ENCODE measurements at regions not wholly inside any gene's neighbourhood (a gene's known extent, or its start where the extent isn't known, plus 50 kb on each side); places are given as distances from the start of the nearest gene placed in this dataset.
"Not testable (repeated sequence)": the region's sequence is repeated elsewhere in the genome, so short reads cannot be mapped to it uniquely, and the experiment has no call there.

DNA sequence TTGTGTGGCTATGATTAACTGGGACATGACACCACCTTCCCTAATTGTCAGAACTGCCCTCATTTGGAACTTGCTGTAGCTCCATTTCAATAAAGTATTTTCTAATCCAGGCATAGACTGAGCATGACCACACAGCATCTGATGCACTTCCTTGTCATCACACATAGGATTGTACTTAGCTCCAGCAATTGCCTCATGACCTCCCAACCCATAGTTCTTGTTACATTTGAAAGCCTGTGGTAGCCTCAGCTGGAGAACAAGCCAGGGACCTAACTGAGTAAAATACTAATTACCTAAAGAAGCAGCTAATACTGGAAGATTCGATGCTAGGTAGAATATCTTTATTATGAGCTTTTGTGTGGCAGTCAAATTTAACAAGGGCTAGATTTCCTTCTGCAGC, 187.3 kb upstream of the KIF2B start:
- DNase-seq (ENCODE audit: low read depth in 2 of 3, low spot score in 1 of 3) = no peak

- DNase-seq (ENCODE audit: low read depth in 2 of 3, low spot score in 1 of 3) = no peak
These were observed 188.9 kb upstream of the KIF2B start for GRCh38 chr17:53633856-53634255.

GRCh38 chr17:53631486-53631885, 191.2 kb upstream of the KIF2B start:
- DNase-seq (ENCODE audit: low read depth in 2 of 3, low spot score in 1 of 3) = no peak

DNA sequence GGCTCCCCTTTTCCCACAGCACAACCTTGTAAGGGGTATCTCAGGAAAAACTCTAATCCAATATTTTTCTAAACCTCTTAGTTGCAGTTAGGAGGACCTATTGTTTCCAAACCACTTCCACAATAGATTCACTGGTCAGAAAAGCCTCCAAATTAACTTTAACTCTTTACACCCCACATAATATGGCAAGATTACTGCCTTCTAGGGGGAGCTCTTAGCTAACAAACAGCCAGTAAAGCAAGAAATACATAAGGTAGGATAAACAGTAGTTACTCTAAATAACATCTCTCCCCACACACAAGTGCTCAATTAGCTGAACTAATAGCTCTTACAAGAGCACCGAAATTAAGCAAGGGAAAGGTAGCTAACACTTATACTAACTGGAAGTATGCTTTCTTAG, 192.1 kb upstream of the KIF2B start:
- no peak for DNase-seq (ENCODE audit: low read depth in 2 of 3, low spot score in 1 of 3)

DNA sequence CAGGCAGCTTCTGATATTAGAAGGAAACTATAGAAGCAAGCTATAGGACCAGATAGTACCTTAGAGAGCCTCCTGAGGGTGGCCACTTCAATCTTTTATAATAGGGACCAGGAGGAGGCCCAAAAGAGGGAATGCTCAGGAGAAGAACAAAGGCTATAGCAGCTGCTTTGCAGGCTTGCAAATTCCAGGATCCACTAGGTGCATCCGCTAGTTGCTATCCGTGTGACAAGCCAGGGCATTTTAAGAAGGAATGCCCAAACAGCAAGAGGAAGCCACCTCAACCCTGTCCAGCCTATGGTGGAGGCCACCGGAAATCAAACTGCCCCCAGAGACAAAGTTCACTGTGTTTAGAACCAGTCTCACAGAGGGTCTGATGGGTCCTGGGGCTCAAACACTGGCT, 192.6 kb upstream of the KIF2B start:
- DNase-seq (ENCODE audit: low read depth in 2 of 3, low spot score in 1 of 3) = no peak

DNA sequence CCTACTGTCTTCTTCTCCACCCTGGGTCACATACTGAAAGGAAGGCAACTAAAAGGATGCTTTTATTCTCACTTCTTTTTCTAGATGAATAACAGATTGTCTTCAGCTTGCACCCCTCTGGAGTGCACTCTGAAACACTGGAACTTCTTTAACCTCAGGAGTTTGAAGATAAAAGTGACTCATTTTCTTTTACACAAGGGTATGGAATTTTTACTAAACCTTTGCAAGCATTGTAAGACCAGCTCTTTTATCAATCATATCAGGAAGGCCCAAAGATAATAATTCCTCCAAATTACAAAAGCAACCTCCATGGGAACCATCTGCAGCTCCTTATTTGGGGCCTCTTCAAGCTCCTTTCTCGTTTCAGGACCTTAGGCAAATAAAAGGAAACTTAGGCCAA, 193.5 kb upstream of the KIF2B start:
- no peak for DNase-seq (ENCODE audit: low read depth in 2 of 3, low spot score in 1 of 3)

- DNase-seq (ENCODE audit: low read depth in 2 of 3, low spot score in 1 of 3) = no peak
These were observed 194.7 kb upstream of the KIF2B start for GRCh38 chr17:53628011-53628410.

DNA sequence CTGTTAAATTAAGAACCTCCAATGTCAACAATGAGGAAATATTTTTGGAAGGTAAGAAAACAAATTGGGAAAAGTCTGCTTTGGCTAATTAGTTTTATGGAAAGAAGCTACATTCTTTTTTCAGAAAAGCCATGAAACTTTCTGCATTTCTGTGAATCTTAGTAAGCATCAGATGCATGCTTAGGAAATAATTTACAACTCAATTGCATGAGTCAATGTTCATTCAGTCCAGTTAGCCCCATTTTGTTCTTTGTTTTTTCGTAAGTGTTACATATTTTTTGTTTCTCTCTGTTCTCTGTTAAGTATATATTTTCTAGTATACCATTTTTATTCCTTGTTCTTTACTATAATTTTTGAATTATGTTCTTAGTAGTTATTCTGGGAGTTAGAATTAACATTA, 195.2 kb upstream of the KIF2B start:
- no peak for DNase-seq (ENCODE audit: low read depth in 2 of 3, low spot score in 1 of 3)

GRCh38 chr17:53626286-53626685, 196.4 kb upstream of the KIF2B start:
- DNase-seq (ENCODE audit: low read depth in 2 of 3, low spot score in 1 of 3) = no peak

DNA sequence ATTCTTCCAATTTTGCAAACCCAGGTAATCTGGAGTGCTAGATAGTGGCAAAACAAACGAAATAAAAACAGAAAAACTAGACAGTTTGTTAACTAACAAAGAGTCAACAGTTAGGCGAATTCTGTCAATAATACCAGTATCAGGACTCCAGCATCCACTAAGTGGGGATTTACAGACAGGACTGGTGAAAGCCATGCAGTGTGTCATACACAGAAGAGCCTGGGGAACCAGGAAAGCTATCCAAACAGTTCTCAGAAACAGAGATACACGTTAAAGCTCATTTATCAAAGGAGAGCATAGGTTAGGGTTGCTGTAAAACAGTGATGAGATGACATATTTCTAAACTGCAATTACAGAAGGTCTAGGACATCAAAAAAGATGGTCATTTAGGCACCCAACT, 203.7 kb upstream of the KIF2B start:
- no peak for DNase-seq (ENCODE audit: low read depth in 2 of 3, low spot score in 1 of 3)

- DNase-seq (ENCODE audit: low read depth in 2 of 3, low spot score in 1 of 3) = not testable (repeated sequence)
These were observed 214.5 kb upstream of the KIF2B start for GRCh38 chr17:53608208-53608607.

- DNase-seq (ENCODE audit: low read depth in 2 of 3, low spot score in 1 of 3) = no peak
These were observed 215.3 kb upstream of the KIF2B start for GRCh38 chr17:53607475-53607874.

DNA sequence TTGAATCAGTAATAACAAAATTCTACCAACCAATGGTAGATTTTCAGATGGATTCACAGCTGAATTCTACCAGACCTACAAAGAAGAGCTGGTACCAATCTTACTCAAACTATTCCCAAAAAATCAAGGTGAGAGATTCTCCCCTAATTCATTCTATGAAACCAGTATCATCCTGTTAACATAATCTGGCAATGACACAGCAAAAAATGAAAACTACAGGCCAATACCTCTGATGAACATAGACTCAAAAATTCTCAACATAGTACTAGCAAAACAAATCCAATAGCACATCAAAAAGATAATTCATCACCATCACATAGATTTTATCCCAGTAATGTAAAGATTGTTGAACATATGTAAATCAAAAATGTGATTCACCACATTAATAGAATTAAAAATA, 234.4 kb upstream of the KIF2B start:
- DNase-seq (ENCODE audit: low read depth in 2 of 3, low spot score in 1 of 3) = no peak

DNA sequence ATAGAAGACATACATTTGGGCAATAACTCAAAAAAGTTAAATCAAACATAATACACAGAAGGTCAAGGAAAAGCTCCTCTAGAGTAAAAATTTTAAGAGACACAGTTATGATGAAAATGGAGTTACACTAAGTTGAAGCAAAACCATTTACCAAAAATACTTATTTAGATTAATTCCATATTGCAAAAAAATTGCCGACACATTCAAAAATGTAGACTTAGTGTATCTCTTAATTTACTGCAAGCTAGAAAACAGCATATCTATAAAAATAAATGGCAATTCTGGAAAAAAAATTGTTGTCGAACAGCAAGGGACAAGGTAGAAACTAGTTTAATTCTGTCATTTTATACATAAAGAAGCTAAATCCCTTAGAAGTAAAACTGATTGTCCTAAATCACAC, 248.7 kb upstream of the KIF2B start:
- DNase-seq (ENCODE audit: low read depth in 2 of 3, low spot score in 1 of 3) = no peak

GRCh38 chr17:53571342-53571741, 251.4 kb upstream of the KIF2B start:
- DNase-seq (ENCODE audit: low read depth in 2 of 3, low spot score in 1 of 3) = no peak

DNA sequence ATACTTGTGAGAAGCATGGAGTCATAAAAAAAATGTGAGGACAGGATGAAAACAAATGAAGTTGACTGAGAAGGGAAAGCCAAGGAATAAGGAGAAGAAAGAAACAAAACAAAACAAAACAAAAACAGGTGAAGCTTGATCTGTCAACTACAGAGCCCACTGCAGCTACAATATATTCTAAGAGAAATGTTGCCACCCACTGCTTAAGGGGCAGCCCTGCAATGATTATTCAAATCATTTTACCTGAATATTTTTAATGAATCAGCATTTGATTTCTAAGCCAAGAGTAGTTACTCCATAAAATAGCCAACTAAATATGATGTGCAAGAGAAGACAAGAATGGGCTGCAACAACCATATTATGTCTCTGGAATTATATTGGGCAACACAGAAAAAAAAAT, 252.0 kb upstream of the KIF2B start:
- DNase-seq (ENCODE audit: low read depth in 2 of 3, low spot score in 1 of 3) = no peak

DNA sequence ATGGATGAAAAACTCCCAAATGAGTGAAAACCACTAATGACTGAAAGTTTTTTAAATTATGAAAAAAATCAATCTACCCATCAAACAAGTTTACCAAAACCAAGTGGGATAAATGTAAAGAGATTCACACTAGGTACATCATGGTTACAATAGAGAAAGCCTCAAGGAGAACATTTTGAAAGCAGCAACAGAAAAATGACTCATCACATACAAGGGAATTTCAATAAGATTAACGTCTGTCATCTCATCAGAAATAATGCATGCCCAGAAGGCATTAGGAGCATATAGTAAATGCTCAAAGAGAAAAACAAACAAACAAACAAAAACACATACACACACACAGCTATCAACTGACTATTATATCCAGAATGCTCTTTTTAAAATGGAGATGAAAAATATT, 261.8 kb upstream of the KIF2B start:
- no peak for DNase-seq (ENCODE audit: low read depth in 2 of 3, low spot score in 1 of 3)

DNA sequence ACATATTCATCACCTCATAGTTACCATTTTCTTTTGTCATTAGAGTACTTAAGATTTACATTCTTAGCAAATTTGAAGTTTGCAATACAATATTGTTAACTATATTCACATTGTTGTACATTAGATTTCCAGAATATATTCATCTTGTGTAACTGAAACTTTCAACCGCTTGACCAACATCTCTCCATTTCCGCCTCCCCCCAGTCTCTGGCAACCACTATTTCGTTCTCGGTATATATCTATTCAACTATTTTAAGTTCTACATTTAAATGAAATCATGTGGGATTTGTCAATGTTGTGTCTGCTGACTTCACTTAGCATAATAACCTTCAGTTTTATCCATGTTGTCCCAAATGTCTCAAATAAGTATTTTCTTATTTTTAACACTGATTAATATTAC, 274.5 kb upstream of the KIF2B start:
- DNase-seq (ENCODE audit: low read depth in 2 of 3, low spot score in 1 of 3) = no peak

GRCh38 chr17:53543472-53543871, 279.3 kb upstream of the KIF2B start:
- DNase-seq (ENCODE audit: low read depth in 2 of 3, low spot score in 1 of 3) = no peak

GRCh38 chr17:53538129-53538617, 284.6 kb upstream of the KIF2B start:
- no peak for DNase-seq (ENCODE audit: low read depth in 2 of 3, low spot score in 1 of 3)

DNA sequence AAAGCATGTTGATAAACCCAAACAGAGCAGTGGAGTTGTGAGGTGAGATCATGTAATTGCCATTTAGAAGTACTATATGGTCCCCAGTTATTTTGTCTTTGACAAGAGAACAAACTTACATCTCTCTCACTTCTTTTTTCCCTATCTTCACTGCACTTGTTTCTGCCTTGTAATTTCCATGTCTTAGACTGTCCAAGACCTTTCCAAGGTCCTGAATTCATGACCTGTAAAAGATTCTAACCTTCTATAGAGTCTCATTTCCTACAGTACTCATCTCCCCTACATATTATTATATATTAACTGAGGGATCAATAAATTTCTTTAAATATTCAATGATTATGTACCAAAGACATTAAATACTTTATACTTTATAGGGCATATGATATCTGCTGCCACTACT, 295.3 kb upstream of the KIF2B start:
- no peak for DNase-seq (ENCODE audit: low read depth in 2 of 3, low spot score in 1 of 3)

- no peak for DNase-seq (ENCODE audit: low read depth in 2 of 3, low spot score in 1 of 3)
These were observed 297.1 kb upstream of the KIF2B start for GRCh38 chr17:53525590-53525989.

DNA sequence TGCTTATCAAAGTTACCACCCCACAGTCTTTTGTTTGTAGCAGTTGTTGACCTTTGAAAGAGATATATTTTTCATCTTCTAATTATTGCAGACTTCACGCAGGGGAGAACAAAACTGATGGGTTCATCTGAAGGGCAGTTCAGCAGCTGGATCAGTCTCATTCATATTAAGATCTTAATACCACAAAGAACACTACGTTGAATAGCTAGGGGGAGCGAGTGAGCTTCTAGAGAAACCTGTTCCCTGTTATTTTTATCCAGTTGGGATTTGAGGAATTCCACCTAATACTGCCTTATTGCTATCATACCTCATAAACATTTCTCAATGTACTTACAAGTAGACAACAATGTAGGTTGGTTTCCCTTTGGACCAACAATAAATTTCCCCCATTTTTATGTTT, 306.1 kb upstream of the KIF2B start:
- DNase-seq (ENCODE audit: low read depth in 2 of 3, low spot score in 1 of 3) = no peak

DNA sequence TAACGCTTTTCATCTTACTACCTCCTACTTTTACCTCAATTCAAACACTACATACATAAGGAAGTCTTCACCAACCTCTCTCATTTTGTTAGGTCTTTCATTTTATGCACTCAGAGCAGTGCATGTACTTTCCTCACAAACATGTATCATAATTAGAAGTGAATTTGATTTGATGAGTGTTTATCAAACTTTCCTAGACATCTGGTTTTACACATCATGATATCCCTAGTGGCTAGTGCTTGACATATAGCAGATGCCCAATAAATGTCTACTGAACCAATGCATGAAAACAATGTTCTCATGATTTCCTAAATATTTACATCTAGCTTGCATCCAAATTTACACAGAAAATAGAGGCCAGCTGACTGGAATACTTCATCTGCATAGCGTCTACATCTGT, 323.4 kb upstream of the KIF2B start:
- DNase-seq (ENCODE audit: low read depth in 2 of 3, low spot score in 1 of 3) = no peak

All from stimulated activated CD4-positive, alpha-beta T cell treated with anti-CD3 and anti-CD28 coated beads, Interleukin-12 subunit alpha, Interleukin-12 subunit beta, amount 100 ng/mL, for 48 hours (primary cell).